ENCODE measurements at regions not wholly inside any gene's neighbourhood (a gene's known extent, or its start where the extent isn't known, plus 50 kb on each side); places are given as distances from the start of the nearest gene placed in this dataset.

DNA sequence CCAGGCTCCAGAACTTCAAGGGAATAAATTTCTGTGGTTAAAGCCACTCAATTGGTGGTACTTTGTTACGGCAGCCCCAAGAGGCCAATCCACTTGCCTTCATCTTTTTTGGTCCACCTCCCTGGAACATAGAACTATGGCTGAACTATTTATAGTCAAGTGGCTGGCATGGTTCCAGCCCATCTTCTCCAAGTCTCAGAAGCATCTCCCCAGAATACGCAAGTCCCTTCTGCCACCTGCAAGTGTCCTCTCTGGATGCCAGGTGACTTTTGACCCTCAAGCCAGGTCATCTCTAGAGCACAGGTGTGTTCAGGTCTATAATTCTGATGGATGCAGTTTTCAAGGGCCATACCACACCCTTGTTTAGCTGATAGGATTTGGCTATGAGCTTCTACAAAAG lies 371.5 kb downstream of the AACS start:
- CTCF ChIA-PET: no interaction called here
- Mint-ChIP-seq H3K9me3 (ENCODE audit: low read depth, unreplicated experiment) (no peaks in the 10 kb centered on the region), H3K27me3 (ENCODE audit: unreplicated experiment) (peaks cover 32% of the 10 kb centered on the region), H3K36me3 (ENCODE audit: insufficient read depth, unreplicated experiment) (no peaks in the 10 kb centered on the region), H3K4me1 (ENCODE audit: low read depth, unreplicated experiment) (no peaks in the 10 kb centered on the region), H3K4me3 (ENCODE audit: low read depth, unreplicated experiment) (no peak overlapping the region), H3K27ac (ENCODE audit: unreplicated experiment) (no peak overlapping the region)
- no peak for DNase-seq
- intact Hi-C loops (cut with micrococcal nuclease; ENCODE audit: unreplicated experiment): no loop called here
- TF ChIP-seq, protein P1, sequence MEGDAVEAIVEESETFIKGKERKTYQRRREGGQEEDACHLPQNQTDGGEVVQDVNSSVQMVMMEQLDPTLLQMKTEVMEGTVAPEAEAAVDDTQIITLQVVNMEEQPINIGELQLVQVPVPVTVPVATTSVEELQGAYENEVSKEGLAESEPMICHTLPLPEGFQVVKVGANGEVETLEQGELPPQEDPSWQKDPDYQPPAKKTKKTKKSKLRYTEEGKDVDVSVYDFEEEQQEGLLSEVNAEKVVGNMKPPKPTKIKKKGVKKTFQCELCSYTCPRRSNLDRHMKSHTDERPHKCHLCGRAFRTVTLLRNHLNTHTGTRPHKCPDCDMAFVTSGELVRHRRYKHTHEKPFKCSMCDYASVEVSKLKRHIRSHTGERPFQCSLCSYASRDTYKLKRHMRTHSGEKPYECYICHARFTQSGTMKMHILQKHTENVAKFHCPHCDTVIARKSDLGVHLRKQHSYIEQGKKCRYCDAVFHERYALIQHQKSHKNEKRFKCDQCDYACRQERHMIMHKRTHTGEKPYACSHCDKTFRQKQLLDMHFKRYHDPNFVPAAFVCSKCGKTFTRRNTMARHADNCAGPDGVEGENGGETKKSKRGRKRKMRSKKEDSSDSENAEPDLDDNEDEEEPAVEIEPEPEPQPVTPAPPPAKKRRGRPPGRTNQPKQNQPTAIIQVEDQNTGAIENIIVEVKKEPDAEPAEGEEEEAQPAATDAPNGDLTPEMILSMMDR (IDR thresholded peaks at IDR 0.05; ENCODE audit: unreplicated experiment): no peak
- BruUV-seq (replicated peaks): no TSS peak

- TF ChIP-seq, protein P1 (IDR thresholded peaks at IDR 0.05; ENCODE audit: unreplicated experiment): no peak
- Mint-ChIP-seq H3K36me3 (ENCODE audit: insufficient read depth, unreplicated experiment) (no peaks in the 10 kb centered on the region), H3K27ac (ENCODE audit: unreplicated experiment) (no peak overlapping the region), H3K9me3 (ENCODE audit: low read depth, unreplicated experiment) (no peaks in the 10 kb centered on the region), H3K4me1 (ENCODE audit: low read depth, unreplicated experiment) (no peaks in the 10 kb centered on the region), H3K4me3 (ENCODE audit: low read depth, unreplicated experiment) (no peak overlapping the region), H3K27me3 (ENCODE audit: unreplicated experiment) (peaks cover 44% of the 10 kb centered on the region)
- intact Hi-C loops (cut with micrococcal nuclease; ENCODE audit: unreplicated experiment): no loop called here
- BruUV-seq (replicated peaks): no TSS peak
- CTCF ChIA-PET: no interaction called here
- no peak for DNase-seq
Observed at GRCh38 chr12:125440399-125440798, 375.2 kb downstream of the AACS start.

- intact Hi-C loops (cut with micrococcal nuclease; ENCODE audit: unreplicated experiment): no loop called here
- Mint-ChIP-seq H3K27me3 (ENCODE audit: unreplicated experiment) (peaks cover 20% of the 10 kb centered on the region), H3K4me3 (ENCODE audit: low read depth, unreplicated experiment) (no peak overlapping the region), H3K9me3 (ENCODE audit: low read depth, unreplicated experiment) (no peaks in the 10 kb centered on the region), H3K36me3 (ENCODE audit: insufficient read depth, unreplicated experiment) (no peaks in the 10 kb centered on the region), H3K4me1 (ENCODE audit: low read depth, unreplicated experiment) (no peaks in the 10 kb centered on the region), H3K27ac (ENCODE audit: unreplicated experiment) (no peak overlapping the region)
- CTCF ChIA-PET: no interaction called here
- no TSS peak for BruUV-seq (replicated peaks)
- TF ChIP-seq, protein P1 (IDR thresholded peaks at IDR 0.05; ENCODE audit: unreplicated experiment): no peak
- DNase-seq: no peak
Observed at GRCh38 chr12:125443341-125443740, 378.1 kb downstream of the AACS start.

GRCh38 chr12:125451408-125451807 lies 386.2 kb downstream of the AACS start:
- DNase-seq: no peak
- Mint-ChIP-seq H3K36me3 (ENCODE audit: insufficient read depth, unreplicated experiment) (no peaks in the 10 kb centered on the region), H3K4me1 (ENCODE audit: low read depth, unreplicated experiment) (no peaks in the 10 kb centered on the region), H3K27ac (ENCODE audit: unreplicated experiment) (no peak overlapping the region), H3K4me3 (ENCODE audit: low read depth, unreplicated experiment) (no peak overlapping the region), H3K9me3 (ENCODE audit: low read depth, unreplicated experiment) (peaks cover 5% of the 10 kb centered on the region), H3K27me3 (ENCODE audit: unreplicated experiment) (peaks cover 18% of the 10 kb centered on the region)
- CTCF ChIA-PET: no interaction called here
- BruUV-seq (replicated peaks): no TSS peak
- intact Hi-C loops (cut with micrococcal nuclease; ENCODE audit: unreplicated experiment): no loop called here
- TF ChIP-seq, protein P1 (IDR thresholded peaks at IDR 0.05; ENCODE audit: unreplicated experiment): no peak

DNA sequence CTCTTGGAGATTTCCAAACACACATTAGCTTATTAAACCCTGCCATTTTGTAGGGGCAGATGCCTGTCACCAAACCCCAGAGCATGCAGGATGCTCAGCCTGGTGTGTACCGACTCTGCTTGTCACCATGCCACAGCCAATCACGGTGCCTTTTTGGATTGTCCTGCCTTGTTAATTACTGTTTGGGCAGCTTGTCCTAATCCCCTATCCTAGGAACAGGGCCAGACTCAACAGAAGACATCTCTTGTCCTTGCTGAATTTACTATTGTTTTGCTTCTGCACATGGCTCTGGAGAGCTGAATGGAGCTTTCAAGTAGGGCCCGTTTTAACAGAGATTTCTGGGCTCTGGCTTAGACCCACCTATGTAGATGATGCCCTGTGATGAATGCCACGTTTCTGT lies 388.5 kb downstream of the AACS start:
- Mint-ChIP-seq H3K9me3 (ENCODE audit: low read depth, unreplicated experiment) (peaks cover 5% of the 10 kb centered on the region), H3K27me3 (ENCODE audit: unreplicated experiment) (peaks cover 32% of the 10 kb centered on the region), H3K4me1 (ENCODE audit: low read depth, unreplicated experiment) (no peaks in the 10 kb centered on the region), H3K4me3 (ENCODE audit: low read depth, unreplicated experiment) (no peak overlapping the region), H3K27ac (ENCODE audit: unreplicated experiment) (no peak overlapping the region), H3K36me3 (ENCODE audit: insufficient read depth, unreplicated experiment) (no peaks in the 10 kb centered on the region)
- no peak for DNase-seq
- intact Hi-C loops (cut with micrococcal nuclease; ENCODE audit: unreplicated experiment): no loop called here
- TF ChIP-seq, protein P1 (IDR thresholded peaks at IDR 0.05; ENCODE audit: unreplicated experiment): no peak
- CTCF ChIA-PET: no interaction called here
- no TSS peak for BruUV-seq (replicated peaks)
